HEK293 (cell line): ENCODE measurements at regions not wholly inside any gene's neighbourhood (a gene's known extent, or its start where the extent isn't known, plus 50 kb on each side); places are given as distances from the start of the nearest gene placed in this dataset.

ENCODE experiments used
- CTCF ChIA-PET: fragments of 350-600 bp; formaldehyde crosslinking; extraction: SDS; loops from one replicate; lab custom pipeline; 2021; ENCODE audit warnings: antibody characterized with exemption; lab: Yijun Ruan, JAX
- POLR2A ChIA-PET: fragments of 300-600 bp; formaldehyde crosslinking; extraction: SDS; loops from one replicate; lab custom pipeline; 2020; ENCODE audit warnings: antibody characterized with exemption, inconsistent platforms; lab: Yijun Ruan, JAX
- H3K27ac ChIP-seq: fragments of 200-500 bp; sonication (Bioruptor generic); 2 replicates; pipeline ENCODE4 v1.5.1; 2014; ENCODE audit warnings: low read depth, low read length, control low read depth, inconsistent platforms; ENCODE audit errors: extremely low read depth
- H3K36me3 ChIP-seq, 2 experiments: fragments of 200-500 bp in 1 of 2; sonication (Bioruptor generic) in 1 of 2; 1 replicate in 1 of 2; 2 replicates in 1 of 2; pipeline ENCODE4 v1.5.1; 2014 to 2017; ENCODE audit warnings: inconsistent platforms in 2 of 2, low read length in 2 of 2; ENCODE audit not compliant: control insufficient read depth in 2 of 2, insufficient read depth in 1 of 2
- H3K4me1 ChIP-seq: fragments of 200-500 bp; sonication (Bioruptor generic); 2 replicates; pipeline ENCODE4 v1.5.1; 2014; ENCODE audit warnings: mild to moderate bottlenecking, low read length, inconsistent platforms; ENCODE audit not compliant: control insufficient read depth, insufficient read depth
- H3K4me3 ChIP-seq: 2 replicates; pipeline ENCODE4 v1.5.1; 2011; ENCODE audit warnings: low read depth, mild to moderate bottlenecking, control low read depth, low read length, moderate library complexity
- H3K9me3 ChIP-seq: fragments of 200-500 bp; sonication (Bioruptor generic); 2 replicates; pipeline ENCODE4 v1.5.1; 2014; ENCODE audit warnings: low read depth, low read length, inconsistent platforms; ENCODE audit not compliant: control insufficient read depth, insufficient read depth
- GFI1B ChIP-seq: fragments of 450-650 bp; formaldehyde crosslinking; IDR thresholded peaks from 2 replicates; pipeline ENCODE4 v1.5.1; 2016; ENCODE audit warnings: missing biosample characterization, missing genetic modification characterization
- GLI2 ChIP-seq: fragments of 450-650 bp; formaldehyde crosslinking; IDR thresholded peaks from 2 replicates; pipeline ENCODE4; 2017; ENCODE audit warnings: missing biosample characterization, missing genetic modification characterization, low read depth, borderline replicate concordance
- HIC1 ChIP-seq: fragments of 450-650 bp; formaldehyde crosslinking; IDR thresholded peaks from 2 replicates; pipeline ENCODE4 v1.5.1; 2016; ENCODE audit warnings: missing biosample characterization, missing genetic modification characterization
- HOXD13 ChIP-seq: sonication (generic); formaldehyde crosslinking; IDR thresholded peaks from 2 replicates; pipeline ENCODE4 v1.8.0; 2022; ENCODE audit warnings: missing genetic modification reagents, borderline replicate concordance
- MEIS1 ChIP-seq: sonication (generic); formaldehyde crosslinking; IDR thresholded peaks from 2 replicates; pipeline ENCODE4 v1.8.1; 2022; ENCODE audit warnings: missing genetic modification reagents, mild to moderate bottlenecking, borderline replicate concordance
- SETDB1 ChIP-seq: IDR thresholded peaks from one replicate; pipeline ENCODE4 v1.6.1; 2017; ENCODE audit warnings: mild to moderate bottlenecking, low read length, moderate library complexity, mixed read lengths; ENCODE audit not compliant: insufficient read length
- ZEB2 ChIP-seq: fragments of 450-650 bp; formaldehyde crosslinking; IDR thresholded peaks from 2 replicates; pipeline ENCODE4 v1.5.1; 2016; ENCODE audit warnings: missing biosample characterization, missing genetic modification characterization
- ZNF140 ChIP-seq: fragments of 450-650 bp; formaldehyde crosslinking; IDR thresholded peaks from 2 replicates; pipeline ENCODE4 v1.5.1; 2016; ENCODE audit warnings: missing biosample characterization, missing genetic modification characterization
- ZNF157 ChIP-seq: fragments of 450-650 bp; formaldehyde crosslinking; IDR thresholded peaks from 2 replicates; pipeline ENCODE4 v1.5.1; 2016; ENCODE audit warnings: missing biosample characterization, missing genetic modification characterization
- ZNF175 ChIP-seq: fragments of 450-650 bp; formaldehyde crosslinking; IDR thresholded peaks from 2 replicates; pipeline ENCODE4 v1.5.1; 2016; ENCODE audit warnings: missing biosample characterization, missing genetic modification characterization
- ZNF202 ChIP-seq: fragments of 450-650 bp; formaldehyde crosslinking; IDR thresholded peaks from 2 replicates; pipeline ENCODE4 v1.5.1; 2016; ENCODE audit warnings: missing biosample characterization, missing genetic modification characterization, borderline replicate concordance
- ZNF214 ChIP-seq: fragments of 450-650 bp; formaldehyde crosslinking; IDR thresholded peaks from 2 replicates; pipeline ENCODE4 v1.5.1; 2017; ENCODE audit warnings: missing biosample characterization, mild to moderate bottlenecking, missing genetic modification characterization, borderline replicate concordance
- ZNF23 ChIP-seq: fragments of 450-650 bp; formaldehyde crosslinking; IDR thresholded peaks from 2 replicates; pipeline ENCODE4 v1.5.1; 2016; ENCODE audit warnings: missing biosample characterization, missing genetic modification characterization, borderline replicate concordance
- ZNF24 ChIP-seq: fragments of 450-650 bp; formaldehyde crosslinking; IDR thresholded peaks from 2 replicates; pipeline ENCODE4 v1.5.1; 2016; ENCODE audit warnings: missing biosample characterization, missing genetic modification characterization
- ZNF26 ChIP-seq: fragments of 450-650 bp; formaldehyde crosslinking; IDR thresholded peaks from 2 replicates; pipeline ENCODE4 v1.5.1; 2016; ENCODE audit warnings: missing biosample characterization, missing genetic modification characterization
- ZNF341 ChIP-seq: fragments of 450-650 bp; formaldehyde crosslinking; IDR thresholded peaks from 2 replicates; pipeline ENCODE4; 2016; ENCODE audit warnings: low read depth, missing biosample characterization, missing genetic modification characterization
- ZNF416 ChIP-seq: fragments of 450-650 bp; formaldehyde crosslinking; IDR thresholded peaks from 2 replicates; pipeline ENCODE4 v1.5.1; 2016; ENCODE audit warnings: missing biosample characterization, missing genetic modification characterization
- ZNF513 ChIP-seq: fragments of 450-650 bp; IDR thresholded peaks from 2 replicates; pipeline ENCODE4 v1.5.1; 2018; ENCODE audit warnings: missing biosample characterization, missing genetic modification characterization
- ZNF548 ChIP-seq: fragments of 450-650 bp; formaldehyde crosslinking; IDR thresholded peaks from 2 replicates; pipeline ENCODE4 v1.5.1; 2016; ENCODE audit warnings: missing biosample characterization, missing genetic modification characterization
- ZNF555 ChIP-seq: fragments of 450-650 bp; formaldehyde crosslinking; conservative IDR thresholded peaks from 2 replicates; pipeline ENCODE4 v1.5.1; 2017; ENCODE audit warnings: missing biosample characterization, mild to moderate bottlenecking, missing genetic modification characterization, inconsistent platforms
- ZNF664 ChIP-seq: fragments of 450-650 bp; formaldehyde crosslinking; IDR thresholded peaks from 2 replicates; pipeline ENCODE4 v1.5.1; 2016; ENCODE audit warnings: missing biosample characterization, missing genetic modification characterization
- ZNF843 ChIP-seq: fragments of 450-650 bp; formaldehyde crosslinking; IDR thresholded peaks from 2 replicates; pipeline ENCODE4 v1.5.1; 2016; ENCODE audit warnings: missing biosample characterization, missing genetic modification characterization
- ZSCAN30 ChIP-seq: fragments of 450-650 bp; IDR thresholded peaks from 2 replicates; pipeline ENCODE4 v1.5.1; 2018; ENCODE audit warnings: missing biosample characterization, mild to moderate bottlenecking, missing genetic modification characterization, moderate library complexity

- TF ChIP-seq HIC1 (tag by site-specific recombination) (no peak), ZNF26 (tag by site-specific recombination) (no peak), ZNF513 (tag by site-specific recombination) (no peak), ZNF214 (no peak), ZNF23 (tag by site-specific recombination) (no peak)
Observed at GRCh38 chr16:82386761-82387160, 216.7 kb upstream of the MPHOSPH6 start (continued).

- POLR2A ChIA-PET: no interaction called here
- no peak overlapping the region for H3K27ac ChIP-seq
- H3K4me3 ChIP-seq: no peak overlapping the region
- CTCF ChIA-PET: no interaction called here
- no peaks in the 10 kb centered on the region for H3K36me3 ChIP-seq
- no peaks in the 10 kb centered on the region for H3K4me1 ChIP-seq
- TF ChIP-seq ZEB2 (no peak), MEIS1 (CRISPR knock-in tag) (no peak), GLI2 (no peak), ZNF416 (tag by site-specific recombination) (no peak), ZNF202 (tag by site-specific recombination) (no peak), ZNF157 (tag by site-specific recombination) (no peak), SETDB1 (no peak), ZNF843 (no peak), ZSCAN30 (tag by site-specific recombination) (no peak), ZNF555 (tag by site-specific recombination) (no peak), ZNF175 (no peak), GFI1B (tag by site-specific recombination) (no peak), ZNF140 (tag by site-specific recombination) (no peak), ZNF24 (tag by site-specific recombination) (no peak), ZNF341 (tag by site-specific recombination) (no peak), ZNF664 (tag by site-specific recombination) (no peak), HOXD13 (CRISPR knock-in tag) (no peak), ZNF548 (tag by site-specific recombination) (no peak)
- TF ChIP-seq, all 188 proteins: peak for 0
- no peaks in the 10 kb centered on the region for H3K9me3 ChIP-seq
Observed at GRCh38 chr16:82384949-82385348, 214.9 kb upstream of the MPHOSPH6 start.
